GM12878 (cell line): ENCODE measurements at regions not wholly inside any gene's neighbourhood (a gene's known extent, or its start where the extent isn't known, plus 50 kb on each side); places are given as distances from the start of the nearest gene placed in this dataset.

ENCODE experiments used
- BMI1 ChIP-seq: fragments of 450-650 bp; IDR thresholded peaks from 2 replicates; pipeline ENCODE4 v1.6.1; 2016; ENCODE audit warnings: mild to moderate bottlenecking, moderate library complexity, borderline replicate concordance
- CTCF ChIP-seq, 3 experiments: IDR thresholded peaks in 2 of 3; conservative IDR thresholded peaks in 1 of 3; 2 replicates each; pipeline ENCODE4 v1.5.1; 2011; ENCODE audit warnings: low read depth in 3 of 3, low read length in 3 of 3, mild to moderate bottlenecking in 3 of 3, control low read depth in 2 of 3, moderate library complexity in 2 of 3, inconsistent platforms in 1 of 3, mixed read lengths in 1 of 3; ENCODE audit not compliant: control insufficient read depth in 2 of 3, insufficient read depth in 1 of 3; ENCODE audit errors: extremely low read depth in 1 of 3
- EP300 ChIP-seq, 2 experiments: fragments of 150-350 bp in 1 of 2; IDR thresholded peaks; 2 replicates each; pipeline ENCODE4 v1.6.1; 2011 to 2012; ENCODE audit warnings: low read depth in 2 of 2, low read length in 2 of 2, borderline replicate concordance in 1 of 2, improper control_type of control experiment in 1 of 2, inconsistent platforms in 1 of 2; ENCODE audit not compliant: control insufficient read depth in 1 of 2
- FOS ChIP-seq: IDR thresholded peaks from 3 replicates; pipeline ENCODE4 v1.6.1; 2011; ENCODE audit warnings: borderline replicate concordance; ENCODE audit not compliant: insufficient read length; ENCODE audit errors: extremely low read depth
- JUND ChIP-seq: IDR thresholded peaks from 2 replicates; pipeline ENCODE4 v1.6.1; 2012; ENCODE audit warnings: low read depth, mild to moderate bottlenecking, low read length, improper control_type of control experiment, moderate library complexity
- POLR2A ChIP-seq: IDR thresholded peaks from 2 replicates; pipeline ENCODE4 v1.6.1; 2011; ENCODE audit warnings: low read depth, mild to moderate bottlenecking, low read length
- ZNF217 ChIP-seq: fragments of 450-650 bp; IDR thresholded peaks from 2 replicates; pipeline ENCODE4 v1.6.1; 2017; ENCODE audit warnings: antibody characterized with exemption, mild to moderate bottlenecking
- ZNF274 ChIP-seq: IDR thresholded peaks from one replicate; pipeline ENCODE4 v1.8.0; 2011; ENCODE audit not compliant: insufficient read length, insufficient read depth
- ZNF622 ChIP-seq: fragments of 450-650 bp; IDR thresholded peaks from 2 replicates; pipeline ENCODE4 v1.6.1; 2017; ENCODE audit warnings: mild to moderate bottlenecking, inconsistent platforms

DNA sequence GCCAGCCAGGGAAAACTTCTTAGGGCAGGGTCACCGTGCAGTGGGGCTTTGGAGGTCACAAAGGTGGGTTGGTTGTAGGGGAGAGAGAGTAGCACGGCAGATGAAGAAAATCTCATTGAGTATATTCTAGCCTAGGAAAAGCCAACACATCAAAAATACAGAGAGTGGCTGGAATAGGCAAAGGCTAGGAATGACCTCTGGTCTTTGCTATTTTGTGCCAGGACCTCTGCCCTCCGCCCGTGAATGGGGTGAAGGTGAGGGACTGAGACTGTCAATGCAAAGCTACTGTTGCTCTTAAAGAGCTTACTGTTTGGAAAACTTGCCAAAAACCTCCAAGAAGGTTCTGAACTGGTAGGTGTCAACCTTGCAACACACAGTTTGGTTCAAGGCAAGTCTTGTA lies 346.7 kb downstream of the CDH26 start:
- TF ChIP-seq CTCF (IDR thresholded peaks at IDR 0.05 in 2 of 3, conservative IDR thresholded peaks at IDR 0.05 in 1 of 3; ENCODE audit: control insufficient read depth in 2 of 3, extremely low read depth in 1 of 3, insufficient read depth in 1 of 3, low read depth in 3 of 3, low read length in 3 of 3) (no peak), POLR2A (no peak), ZNF274 (no peak), FOS (no peak), JUND (no peak), ZNF622 (no peak), EP300 (IDR thresholded peaks at IDR 0.05; ENCODE audit: borderline replicate concordance in 1 of 2, control insufficient read depth in 1 of 2, low read depth in 2 of 2, low read length in 2 of 2) (no peak), BMI1 (no peak), ZNF217 (no peak)
